ENCODE measurements at regions not wholly inside any gene's neighbourhood (a gene's known extent, or its start where the extent isn't known, plus 50 kb on each side); places are given as distances from the start of the nearest gene placed in this dataset.

DNA sequence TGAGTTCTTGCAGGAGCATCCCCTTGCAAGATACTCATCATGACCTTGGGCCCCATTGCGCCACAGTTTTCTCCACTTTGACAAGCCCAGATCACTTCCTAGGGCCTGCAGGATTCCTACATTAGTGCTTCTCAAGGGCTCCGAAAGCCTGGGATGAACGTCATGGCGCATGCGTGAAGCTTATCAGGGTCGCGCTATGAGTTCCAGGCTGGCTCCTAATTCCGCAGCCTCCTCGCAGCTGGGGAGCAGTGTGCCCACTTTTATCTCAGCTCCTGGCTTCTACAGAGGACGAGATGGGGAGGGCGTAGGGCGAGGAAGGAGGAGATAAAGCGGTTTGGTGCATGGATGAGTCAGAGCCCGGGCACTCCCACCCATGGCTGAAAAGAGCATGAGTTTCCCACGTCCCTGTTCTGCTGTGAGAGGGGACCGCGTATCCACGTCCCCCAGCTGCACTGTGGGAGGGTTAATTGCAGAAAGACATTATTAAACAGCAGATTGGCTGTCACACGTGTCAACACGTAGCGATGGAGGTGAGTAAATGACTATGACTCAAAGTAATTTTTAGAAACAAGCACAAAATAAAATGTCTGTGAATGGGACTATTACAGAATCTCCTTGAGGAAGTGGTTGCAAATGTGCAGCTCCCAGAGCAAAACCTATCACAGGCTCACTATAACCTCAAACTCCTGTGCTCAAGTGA, 72.9 kb upstream of the DSP start:
- Histone ChIP-seq H3K27ac (ENCODE audit: low read depth, low read length) (no peak overlapping the region), H3K27me3 (ENCODE audit: control insufficient read depth in 2 of 2, insufficient read depth in 2 of 2, low read length in 2 of 2) (no peaks in the 10 kb centered on the region), H3K4me3 (ENCODE audit: low read length) (no peak overlapping the region), H3K4me1 (ENCODE audit: control insufficient read depth in 2 of 2, insufficient read depth in 2 of 2, low read length in 2 of 2) (no peaks in the 10 kb centered on the region), H3K9me3 (ENCODE audit: control insufficient read depth in 2 of 3, low read length in 3 of 3) (no peaks in the 10 kb centered on the region), H3K36me3 (ENCODE audit: control insufficient read depth in 2 of 3, insufficient read depth in 3 of 3, low read length in 3 of 3) (no peaks in the 10 kb centered on the region)
- H3K9me3 Mint-ChIP-seq = peaks cover 0 to 1% (median 0%) of the 10 kb centered on the region in 11 donors
- no peak overlapping the region for H3K27ac Mint-ChIP-seq
- H3K4me3 Mint-ChIP-seq = peak overlapping the region in 2 of 10 donors; percentile 22 to 54
- peaks cover 0 to 11% (median 8%) of the 10 kb centered on the region in 5 donors for H3K27me3 Mint-ChIP-seq
- ATAC-seq (peak; percentile 44), DNase-seq (no peak)
- ChIA-PET POLR2A (no interaction called here), CTCF (no interaction called here)
- intact Hi-C loops (cut with micrococcal nuclease) = no loop called here
- peaks cover 0 to 7% (median 3%) of the 10 kb centered on the region in 7 donors for H3K4me1 Mint-ChIP-seq
- H3K36me3 Mint-ChIP-seq = no peaks in the 10 kb centered on the region

DNA sequence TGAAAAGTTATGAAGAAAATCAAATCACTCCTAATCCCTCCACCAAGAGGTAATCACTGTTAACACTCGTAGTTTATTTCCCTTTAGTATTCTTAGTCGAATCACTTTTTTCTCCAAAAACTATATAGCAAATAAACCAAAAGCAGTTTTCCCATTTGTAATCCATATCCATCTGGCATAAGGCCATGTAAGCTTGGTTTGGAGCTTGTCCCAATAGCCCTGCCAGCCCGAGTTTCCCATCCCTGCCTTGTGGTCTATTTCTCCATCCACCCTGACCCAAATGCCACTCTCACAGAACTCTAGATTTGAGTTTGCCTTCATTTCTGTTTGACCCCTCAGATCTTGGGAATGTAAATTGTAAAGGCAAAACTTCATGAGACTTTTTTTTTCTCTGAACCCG, 71.8 kb upstream of the DSP start:
- no peaks in the 10 kb centered on the region for H3K4me1 ChIP-seq (ENCODE audit: control insufficient read depth in 2 of 2, insufficient read depth in 2 of 2, low read length in 2 of 2)
- no peak for DNase-seq
- Mint-ChIP-seq H3K36me3 (no peaks in the 10 kb centered on the region), H3K4me1 (peaks cover 0 to 7% (median 3%) of the 10 kb centered on the region in 7 donors), H3K27ac (peak overlapping the region in 1 of 9 donors; percentile 30), H3K4me3 (no peak overlapping the region), H3K27me3 (peaks cover 0 to 11% (median 6%) of the 10 kb centered on the region in 5 donors), H3K9me3 (peaks cover 0 to 1% (median 0%) of the 10 kb centered on the region in 11 donors)
- H3K4me3 ChIP-seq (ENCODE audit: low read length) = no peak overlapping the region
- no peak for ATAC-seq
- no peaks in the 10 kb centered on the region for H3K27me3 ChIP-seq (ENCODE audit: control insufficient read depth in 2 of 2, insufficient read depth in 2 of 2, low read length in 2 of 2)
- no peaks in the 10 kb centered on the region for H3K9me3 ChIP-seq (ENCODE audit: control insufficient read depth in 2 of 3, low read length in 3 of 3)
- no peak overlapping the region for H3K27ac ChIP-seq (ENCODE audit: low read depth, low read length)
- POLR2A ChIA-PET = no interaction called here
- no peaks in the 10 kb centered on the region for H3K36me3 ChIP-seq (ENCODE audit: control insufficient read depth in 2 of 3, insufficient read depth in 3 of 3, low read length in 3 of 3)
- CTCF ChIA-PET = no interaction called here
- intact Hi-C loops (cut with micrococcal nuclease) = no loop called here

DNA sequence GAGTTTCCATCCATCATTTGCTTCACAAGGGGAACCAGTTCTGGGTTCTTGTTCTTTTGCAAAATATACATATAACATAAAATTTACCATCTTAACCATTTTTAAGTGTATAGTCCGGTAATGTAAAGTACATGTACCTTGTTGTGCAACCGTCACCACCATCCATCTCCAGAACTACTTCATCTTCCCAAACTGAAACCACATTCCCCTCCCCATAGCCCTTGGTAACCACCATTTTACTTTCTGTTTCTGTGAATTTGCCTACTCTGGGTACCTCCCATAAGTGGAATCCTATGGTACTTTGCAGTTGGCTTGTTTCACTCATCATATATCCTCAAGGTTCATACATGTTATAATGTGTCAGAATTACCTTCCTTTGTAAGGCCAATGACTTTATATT, 70.3 kb upstream of the DSP start:
- H3K27ac Mint-ChIP-seq = no peak overlapping the region
- no peaks in the 10 kb centered on the region for H3K27me3 ChIP-seq (ENCODE audit: control insufficient read depth in 2 of 2, insufficient read depth in 2 of 2, low read length in 2 of 2)
- H3K4me1 ChIP-seq (ENCODE audit: control insufficient read depth in 2 of 2, insufficient read depth in 2 of 2, low read length in 2 of 2) = no peaks in the 10 kb centered on the region
- H3K27me3 Mint-ChIP-seq = peaks cover 0 to 11% (median 6%) of the 10 kb centered on the region in 5 donors
- H3K4me3 Mint-ChIP-seq = no peak overlapping the region
- no peak overlapping the region for H3K27ac ChIP-seq (ENCODE audit: low read depth, low read length)
- H3K4me3 ChIP-seq (ENCODE audit: low read length) = no peak overlapping the region
- DNase-seq (no peak), ATAC-seq (no peak)
- H3K9me3 Mint-ChIP-seq = peaks cover 0 to 1% (median 0%) of the 10 kb centered on the region in 11 donors
- POLR2A ChIA-PET = interaction anchor here (0.9 kb wide), 1 partner anchor 9 kb away, joined by 4 read pairs; no protein-coding TSS in a partner anchor
- no peaks in the 10 kb centered on the region for H3K36me3 ChIP-seq (ENCODE audit: control insufficient read depth in 2 of 3, insufficient read depth in 3 of 3, low read length in 3 of 3)
- no peaks in the 10 kb centered on the region for H3K36me3 Mint-ChIP-seq
- CTCF ChIA-PET = interaction anchor here (0.7 kb wide), 1 partner anchor 31 kb away, joined by 3 read pairs; no protein-coding TSS in a partner anchor
- intact Hi-C loops (cut with micrococcal nuclease) = no loop called here
- H3K4me1 Mint-ChIP-seq = peaks cover 0 to 7% (median 3%) of the 10 kb centered on the region in 7 donors
- H3K9me3 ChIP-seq (ENCODE audit: control insufficient read depth in 2 of 3, low read length in 3 of 3) = no peaks in the 10 kb centered on the region

DNA sequence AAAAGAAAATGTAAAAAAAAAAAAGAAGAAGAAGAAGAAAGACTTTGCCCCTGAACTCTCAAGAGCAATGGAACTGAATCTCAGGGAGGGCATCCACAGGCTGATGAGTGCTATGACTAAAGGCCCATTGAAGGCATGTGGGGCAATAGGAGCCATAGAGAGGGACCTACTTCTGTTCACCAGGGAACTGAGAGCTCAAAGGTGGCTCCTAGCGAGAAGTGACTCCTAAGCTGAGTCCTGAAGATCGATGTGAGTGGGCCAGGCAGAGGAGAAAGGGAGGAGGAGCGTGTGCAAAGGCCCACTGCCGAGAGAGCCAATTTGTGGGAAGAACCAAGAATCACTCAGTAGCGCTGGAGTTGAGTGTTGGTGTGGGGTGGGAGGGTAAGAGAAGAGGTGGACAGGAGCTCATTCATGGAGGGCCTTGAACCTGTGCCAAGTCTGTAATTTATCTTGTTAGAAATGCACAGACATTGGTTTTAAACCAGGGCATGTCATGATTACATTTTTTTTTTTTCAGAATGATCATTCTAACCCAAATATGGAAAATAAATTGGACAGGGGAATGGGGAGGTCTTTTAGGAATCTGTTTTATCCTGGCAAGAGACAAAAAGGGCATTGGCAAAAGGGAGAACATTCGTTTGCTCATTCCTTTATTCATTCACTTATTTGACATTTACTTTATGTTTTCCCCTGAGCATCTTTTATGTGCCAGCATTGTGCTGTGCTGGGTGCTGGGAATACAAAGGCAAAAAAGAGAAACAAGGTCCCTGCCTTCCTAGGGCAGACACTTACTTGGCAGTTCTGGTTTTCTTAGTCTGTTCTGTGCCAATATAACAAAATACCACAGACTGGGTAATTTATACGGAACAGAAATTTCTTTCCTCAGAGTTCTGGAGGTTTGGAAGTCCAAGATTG, 67.4 kb upstream of the DSP start:
- no peak for DNase-seq
- POLR2A ChIA-PET = no interaction called here

DNA sequence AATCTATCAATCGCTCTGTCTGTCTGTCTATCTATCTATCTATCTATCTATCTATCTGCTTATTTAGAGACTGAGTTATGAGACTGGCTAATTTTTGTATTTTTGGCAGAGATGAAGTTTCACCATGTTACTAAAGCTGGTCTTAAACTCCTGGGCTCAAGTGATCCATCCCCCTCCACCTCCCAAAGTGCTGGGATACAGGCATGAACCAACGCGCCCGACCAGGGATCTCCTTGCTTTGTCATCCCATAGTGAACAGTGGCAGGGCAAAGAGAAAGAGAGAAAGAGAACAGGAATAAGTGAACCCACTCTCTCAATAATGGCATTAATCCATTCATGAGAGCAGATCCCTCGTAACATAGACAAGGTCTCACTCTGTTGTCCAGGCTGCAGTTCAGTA, 66.4 kb upstream of the DSP start:
- ChIA-PET CTCF (interaction anchor here (0.6 kb wide), 1 partner anchor 20 kb away, joined by 3 read pairs; no protein-coding TSS in a partner anchor), POLR2A (no interaction called here)
- Histone ChIP-seq H3K36me3 (ENCODE audit: control insufficient read depth in 2 of 3, insufficient read depth in 3 of 3, low read length in 3 of 3) (no peaks in the 10 kb centered on the region), H3K27ac (ENCODE audit: low read depth, low read length) (no peak overlapping the region), H3K9me3 (ENCODE audit: control insufficient read depth in 2 of 3, low read length in 3 of 3) (no peaks in the 10 kb centered on the region), H3K27me3 (ENCODE audit: control insufficient read depth in 2 of 2, insufficient read depth in 2 of 2, low read length in 2 of 2) (no peaks in the 10 kb centered on the region), H3K4me1 (ENCODE audit: control insufficient read depth in 2 of 2, insufficient read depth in 2 of 2, low read length in 2 of 2) (no peaks in the 10 kb centered on the region), H3K4me3 (ENCODE audit: low read length) (no peak overlapping the region)
- DNase-seq = no peak
- Mint-ChIP-seq H3K27me3 (peaks cover 0 to 3% (median 0%) of the 10 kb centered on the region in 5 donors), H3K9me3 (peaks cover 0 to 1% (median 0%) of the 10 kb centered on the region in 11 donors), H3K4me3 (no peak overlapping the region), H3K27ac (no peak overlapping the region), H3K4me1 (peaks cover 0 to 4% (median 0%) of the 10 kb centered on the region in 7 donors), H3K36me3 (no peaks in the 10 kb centered on the region)
- no peak for ATAC-seq
- intact Hi-C loops (cut with micrococcal nuclease) = no loop called here

More for the DNA sequence above, 67.4 kb upstream of the DSP start:
- Mint-ChIP-seq H3K27me3 (peaks cover 0 to 3% (median 0%) of the 10 kb centered on the region in 5 donors), H3K4me3 (no peak overlapping the region), H3K9me3 (peaks cover 0 to 1% (median 0%) of the 10 kb centered on the region in 11 donors), H3K4me1 (peaks cover 0 to 4% (median 0%) of the 10 kb centered on the region in 7 donors), H3K27ac (peak overlapping the region in 1 of 9 donors; percentile 53), H3K36me3 (no peaks in the 10 kb centered on the region)
- H3K27ac ChIP-seq (ENCODE audit: low read depth, low read length) = no peak overlapping the region
- no peaks in the 10 kb centered on the region for H3K36me3 ChIP-seq (ENCODE audit: control insufficient read depth in 2 of 3, insufficient read depth in 3 of 3, low read length in 3 of 3)
- no peaks in the 10 kb centered on the region for H3K27me3 ChIP-seq (ENCODE audit: control insufficient read depth in 2 of 2, insufficient read depth in 2 of 2, low read length in 2 of 2)
- ATAC-seq = no peak
- H3K4me1 ChIP-seq (ENCODE audit: control insufficient read depth in 2 of 2, insufficient read depth in 2 of 2, low read length in 2 of 2) = no peaks in the 10 kb centered on the region
- H3K9me3 ChIP-seq (ENCODE audit: control insufficient read depth in 2 of 3, low read length in 3 of 3) = no peaks in the 10 kb centered on the region
- intact Hi-C loops (cut with micrococcal nuclease) = no loop called here
- no peak overlapping the region for H3K4me3 ChIP-seq (ENCODE audit: low read length)
- CTCF ChIA-PET = interaction anchor here (0.7 kb wide), 1 partner anchor 199 kb away, joined by 5 read pairs; no protein-coding TSS in a partner anchor

DNA sequence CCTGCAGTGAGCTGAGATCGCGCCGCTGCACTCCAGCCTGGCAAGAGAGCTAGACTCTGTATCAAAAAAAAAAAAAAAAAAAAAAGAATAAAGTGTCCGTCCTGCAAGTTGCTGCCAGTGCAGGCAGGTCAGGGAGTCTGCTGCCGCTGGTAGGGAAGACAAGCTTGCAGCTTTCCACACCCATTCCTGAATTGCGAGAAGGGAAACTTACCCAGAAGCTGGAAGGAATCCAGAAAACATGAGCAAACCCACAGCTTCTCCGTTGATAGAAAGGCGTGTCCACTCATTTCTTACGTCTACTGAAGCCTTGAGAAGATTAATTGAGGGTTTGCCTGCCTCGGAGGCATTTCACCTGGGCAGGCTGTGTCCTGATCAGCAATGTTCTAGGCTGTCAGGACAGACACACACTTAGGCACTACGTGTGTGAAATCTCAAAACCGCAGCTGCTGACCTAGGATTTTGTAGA, 61.6 kb upstream of the DSP start:
- H3K4me1 ChIP-seq (ENCODE audit: control insufficient read depth in 2 of 2, insufficient read depth in 2 of 2, low read length in 2 of 2) = no peaks in the 10 kb centered on the region
- no peaks in the 10 kb centered on the region for H3K9me3 ChIP-seq (ENCODE audit: control insufficient read depth in 2 of 3, low read length in 3 of 3)
- H3K27me3 ChIP-seq (ENCODE audit: control insufficient read depth in 2 of 2, insufficient read depth in 2 of 2, low read length in 2 of 2) = no peaks in the 10 kb centered on the region
- Mint-ChIP-seq H3K27ac (no peak overlapping the region), H3K27me3 (peaks cover 0 to 7% (median 0%) of the 10 kb centered on the region in 5 donors), H3K36me3 (no peaks in the 10 kb centered on the region), H3K4me1 (no peaks in the 10 kb centered on the region), H3K9me3 (no peaks in the 10 kb centered on the region), H3K4me3 (no peak overlapping the region)
- POLR2A ChIA-PET = no interaction called here
- H3K27ac ChIP-seq (ENCODE audit: low read depth, low read length) = no peak overlapping the region
- intact Hi-C loops (cut with micrococcal nuclease) = no loop called here
- H3K4me3 ChIP-seq (ENCODE audit: low read length) = no peak overlapping the region
- CTCF ChIA-PET = no interaction called here
- H3K36me3 ChIP-seq (ENCODE audit: control insufficient read depth in 2 of 3, insufficient read depth in 3 of 3, low read length in 3 of 3) = no peaks in the 10 kb centered on the region
- ATAC-seq (no peak), DNase-seq (no peak)

All from naive thymus-derived CD4-positive, alpha-beta T cell (primary cell).